Suprapubic skin (tissue), 4 donors: ENCODE measurements at regions not wholly inside any gene's neighbourhood (a gene's known extent, or its start where the extent isn't known, plus 50 kb on each side); places are given as distances from the start of the nearest gene placed in this dataset.

ENCODE experiments used
- DNase-seq, 2 donors: peaks; one replicate each; pipeline ENCODE4 v3.0.0-alpha.2; 2019; ENCODE audit warnings: low spot score in 2 of 2
- H3K27ac ChIP-seq: fragments of 200-600 bp; sonication (generic); one replicate; pipeline ENCODE4 v1.5.1; 2019
- H3K27me3 ChIP-seq: fragments of 200-600 bp; sonication (generic); one replicate; pipeline ENCODE4 v1.5.1; 2019
- H3K36me3 ChIP-seq: fragments of 200-600 bp; sonication (generic); one replicate; pipeline ENCODE4 v1.5.1; 2019
- H3K4me1 ChIP-seq: fragments of 200-600 bp; sonication (generic); one replicate; pipeline ENCODE4 v1.5.1; 2019
- H3K4me3 ChIP-seq: fragments of 200-600 bp; sonication (generic); one replicate; pipeline ENCODE4 v1.5.1; 2019; ENCODE audit warnings: mild to moderate bottlenecking
- H3K9me3 ChIP-seq: fragments of 200-600 bp; sonication (generic); one replicate; pipeline ENCODE4 v1.5.1; 2019
- CTCF ChIP-seq, 2 donors: fragments of 200-600 bp in 1 of 2; fragments of 450-650 bp in 1 of 2; sonication (generic) in 1 of 2; IDR thresholded peaks; one replicate each; pipeline ENCODE4 v1.5.1; 2016 to 2019; ENCODE audit warnings: antibody characterized with exemption in 2 of 2, mild to moderate bottlenecking in 1 of 2, moderate library complexity in 1 of 2
- EP300 ChIP-seq: sonication (generic); formaldehyde crosslinking; IDR thresholded peaks from one replicate; pipeline ENCODE4 v1.6.1; 2017; ENCODE audit warnings: antibody characterized with exemption
- POLR2A ChIP-seq, 2 donors: fragments of 450-650 bp; IDR thresholded peaks; one replicate each; pipeline ENCODE4 v1.6.1; 2017; ENCODE audit warnings: antibody characterized with exemption in 2 of 2, mild to moderate bottlenecking in 2 of 2, moderate library complexity in 2 of 2
- POLR2AphosphoS5 ChIP-seq, 3 donors: sonication (generic); formaldehyde crosslinking; IDR thresholded peaks; one replicate each; pipeline ENCODE4 v1.6.1; 2017; ENCODE audit warnings: antibody characterized with exemption in 3 of 3
- WGBS: methylation state at CpG from one replicate; pipeline ENCODE4 v1.1.5; 2018; 5-methylcytosine and 5-hydroxymethylcytosine counted together

DNA sequence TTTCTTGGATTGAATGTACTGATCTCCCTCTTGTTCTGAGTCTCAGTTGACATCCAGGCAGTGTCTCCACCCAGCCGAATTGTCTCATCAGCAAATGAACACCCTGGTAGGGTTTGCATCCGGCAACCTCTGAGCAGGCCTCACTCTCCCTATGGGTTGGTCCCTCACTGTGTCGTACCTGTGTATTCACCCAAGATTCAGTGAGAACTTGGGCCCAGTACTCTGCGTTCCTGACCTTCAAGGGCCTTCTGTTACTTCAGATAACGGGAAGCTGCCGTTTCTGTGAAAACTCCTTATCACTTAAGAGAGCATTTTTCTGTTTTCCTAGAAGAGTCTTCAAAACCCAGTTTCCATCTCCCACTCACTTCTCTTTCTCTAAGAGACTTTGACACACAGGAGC, 915.6 kb downstream of the TBC1D22A start:
- no peak overlapping the region for H3K27ac ChIP-seq
- no peak overlapping the region for H3K4me3 ChIP-seq
- no peaks in the 10 kb centered on the region for H3K4me1 ChIP-seq
- H3K27me3 ChIP-seq = no peaks in the 10 kb centered on the region
- no peaks in the 10 kb centered on the region for H3K9me3 ChIP-seq
- TF ChIP-seq EP300 (no peak), CTCF (IDR thresholded peaks at IDR 0.05) (no peak), POLR2A (IDR thresholded peaks at IDR 0.05) (no peak), POLR2AphosphoS5 (IDR thresholded peaks at IDR 0.05) (no peak)
- WGBS = 77% methylated on average over 6 of the region's 6 CpGs
- no peaks in the 10 kb centered on the region for H3K36me3 ChIP-seq
- DNase-seq = no peak

DNA sequence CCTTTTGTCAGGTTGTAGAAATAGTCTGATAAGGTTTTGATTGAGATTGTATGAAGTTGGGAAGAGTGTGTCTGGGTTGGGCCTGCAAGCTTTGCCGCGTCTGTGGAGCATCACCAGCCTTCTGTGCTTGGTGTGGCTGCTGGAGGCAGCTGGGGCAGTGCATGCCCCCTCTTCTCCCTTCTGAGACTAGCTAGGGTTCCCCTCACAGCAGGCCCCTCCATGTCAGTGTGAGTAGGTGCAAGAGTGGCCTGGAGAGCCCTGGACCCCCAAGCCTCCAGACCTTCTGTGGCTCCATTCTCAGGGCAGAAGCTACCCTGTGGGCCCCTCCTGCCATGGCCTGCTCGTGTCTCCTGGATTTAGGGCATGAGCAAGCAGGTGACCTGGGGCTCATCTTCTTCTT, 914.2 kb downstream of the TBC1D22A start:
- no peaks in the 10 kb centered on the region for H3K27me3 ChIP-seq
- H3K4me3 ChIP-seq = no peak overlapping the region
- H3K4me1 ChIP-seq = no peaks in the 10 kb centered on the region
- H3K27ac ChIP-seq = no peak overlapping the region
- DNase-seq = no peak
- H3K36me3 ChIP-seq = no peaks in the 10 kb centered on the region
- no peaks in the 10 kb centered on the region for H3K9me3 ChIP-seq
- 77% methylated on average over 3 of the region's 3 CpGs for WGBS
- TF ChIP-seq POLR2AphosphoS5 (IDR thresholded peaks at IDR 0.05) (no peak), CTCF (IDR thresholded peaks at IDR 0.05) (no peak)

- 90% methylated on average over 11 of the region's 11 CpGs for WGBS
- TF ChIP-seq CTCF (IDR thresholded peaks at IDR 0.05) (no peak), POLR2A (IDR thresholded peaks at IDR 0.05) (no peak), EP300 (no peak), POLR2AphosphoS5 (IDR thresholded peaks at IDR 0.05) (no peak)
Measured at GRCh38 chr22:47674600-47674999, 912.1 kb downstream of the TBC1D22A start.

GRCh38 chr22:47673557-47673956, 911.1 kb downstream of the TBC1D22A start:
- Histone ChIP-seq H3K9me3 (no peaks in the 10 kb centered on the region), H3K27ac (no peak overlapping the region), H3K36me3 (no peaks in the 10 kb centered on the region), H3K27me3 (no peaks in the 10 kb centered on the region), H3K4me1 (no peaks in the 10 kb centered on the region), H3K4me3 (no peak overlapping the region)
- no peak for DNase-seq
- TF ChIP-seq EP300 = no peak
- no peak for TF ChIP-seq CTCF (IDR thresholded peaks at IDR 0.05)
- no peak for TF ChIP-seq POLR2A (IDR thresholded peaks at IDR 0.05)
- no peak for TF ChIP-seq POLR2AphosphoS5 (IDR thresholded peaks at IDR 0.05)
- 88% methylated on average over 2 of the region's 2 CpGs for WGBS

More at GRCh38 chr22:47674600-47674999, 912.1 kb downstream of the TBC1D22A start:
- H3K4me3 ChIP-seq = no peak overlapping the region
- H3K27me3 ChIP-seq = no peaks in the 10 kb centered on the region
- H3K27ac ChIP-seq = no peak overlapping the region
- H3K36me3 ChIP-seq = no peaks in the 10 kb centered on the region
- no peaks in the 10 kb centered on the region for H3K9me3 ChIP-seq
- no peak for DNase-seq
- no peaks in the 10 kb centered on the region for H3K4me1 ChIP-seq

DNA sequence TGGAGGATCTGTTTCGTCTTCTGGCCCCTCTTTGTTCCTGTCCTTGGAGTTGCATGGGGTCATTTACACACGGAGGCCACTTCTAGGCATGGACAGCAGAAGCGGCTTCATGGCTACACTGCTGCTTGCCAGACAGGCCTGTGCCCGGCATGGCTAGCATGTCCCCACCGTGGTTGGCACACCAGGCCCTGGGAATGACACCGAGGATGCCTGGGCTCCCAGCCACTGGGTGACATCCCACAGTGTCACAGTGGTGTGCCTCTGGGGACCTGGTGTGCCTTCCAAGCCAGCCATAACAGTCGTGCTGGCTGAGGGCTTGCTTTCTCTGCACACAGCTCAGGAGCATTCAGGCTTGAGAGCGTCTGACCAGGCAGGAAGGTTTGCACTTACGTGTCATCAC, 910.1 kb downstream of the TBC1D22A start:
- no peaks in the 10 kb centered on the region for H3K9me3 ChIP-seq
- TF ChIP-seq CTCF (IDR thresholded peaks at IDR 0.05) (no peak), POLR2AphosphoS5 (IDR thresholded peaks at IDR 0.05) (no peak), EP300 (no peak), POLR2A (IDR thresholded peaks at IDR 0.05) (no peak)
- no peaks in the 10 kb centered on the region for H3K4me1 ChIP-seq
- no peak overlapping the region for H3K27ac ChIP-seq
- 97% methylated on average over 9 of the region's 9 CpGs for WGBS
- no peaks in the 10 kb centered on the region for H3K36me3 ChIP-seq
- no peak for DNase-seq
- H3K27me3 ChIP-seq = no peaks in the 10 kb centered on the region
- no peak overlapping the region for H3K4me3 ChIP-seq
